ENCODE measurements at regions not wholly inside any gene's neighbourhood (a gene's known extent, or its start where the extent isn't known, plus 50 kb on each side); places are given as distances from the start of the nearest gene placed in this dataset.

GRCh38 chr1:81375884-81376548 lies 424.7 kb upstream of the ADGRL2 start:
- no peaks in the 10 kb centered on the region for H3K79me2 ChIP-seq (ENCODE audit: low read length)
- H3K9me2 ChIP-seq (replicated peaks; ENCODE audit: insufficient read depth, low read length): no peaks in the 10 kb centered on the region
- no peak overlapping the region for H3K27ac ChIP-seq (ENCODE audit: low read length)
- H2AFZ ChIP-seq (ENCODE audit: low read length): no peak overlapping the region
- no peak for DNase-seq
- no peak overlapping the region for H3K9ac ChIP-seq (ENCODE audit: low read length)
- H3K4me1 ChIP-seq (ENCODE audit: low read length): no peaks in the 10 kb centered on the region
- H3K4me3 ChIP-seq (ENCODE audit: low read length): no peak overlapping the region
- H3K4me2 ChIP-seq (ENCODE audit: low read depth, low read length, poor library complexity, severe bottlenecking): no peak overlapping the region
- peaks cover 23% of the 10 kb centered on the region; the same call in 1 of the 2 replicates for H3K9me3 ChIP-seq (ENCODE audit: low read length)
- no peaks in the 10 kb centered on the region for H3K36me3 ChIP-seq (ENCODE audit: insufficient read depth, low read length)
- H3K27me3 ChIP-seq (ENCODE audit: low read length): no peaks in the 10 kb centered on the region
- H4K20me1 ChIP-seq (ENCODE audit: insufficient read depth, low read depth, low read length): no peaks in the 10 kb centered on the region

GRCh38 chr1:81374481-81374880 lies 426.3 kb upstream of the ADGRL2 start:
- Histone ChIP-seq H3K9me3 (ENCODE audit: low read length) (peaks cover 21% of the 10 kb centered on the region; the same call in 1 of the 2 replicates), H3K4me1 (ENCODE audit: low read length) (no peaks in the 10 kb centered on the region), H3K27ac (ENCODE audit: low read length) (no peak overlapping the region), H3K36me3 (ENCODE audit: insufficient read depth, low read length) (no peaks in the 10 kb centered on the region), H2AFZ (ENCODE audit: low read length) (no peak overlapping the region), H4K20me1 (ENCODE audit: insufficient read depth, low read depth, low read length) (no peaks in the 10 kb centered on the region), H3K9ac (ENCODE audit: low read length) (no peak overlapping the region), H3K9me2 (replicated peaks; ENCODE audit: insufficient read depth, low read length) (no peaks in the 10 kb centered on the region), H3K4me2 (ENCODE audit: low read depth, low read length, poor library complexity, severe bottlenecking) (no peak overlapping the region), H3K79me2 (ENCODE audit: low read length) (no peaks in the 10 kb centered on the region), H3K27me3 (ENCODE audit: low read length) (no peaks in the 10 kb centered on the region), H3K4me3 (ENCODE audit: low read length) (no peak overlapping the region)
- no peak for DNase-seq

- Histone ChIP-seq H3K9ac (ENCODE audit: low read length) (no peak overlapping the region), H4K20me1 (ENCODE audit: insufficient read depth, low read depth, low read length) (no peaks in the 10 kb centered on the region), H3K27ac (ENCODE audit: low read length) (no peak overlapping the region), H3K36me3 (ENCODE audit: insufficient read depth, low read length) (no peaks in the 10 kb centered on the region), H3K9me3 (ENCODE audit: low read length) (peaks cover 29% of the 10 kb centered on the region; the same call in 1 of the 2 replicates), H3K27me3 (ENCODE audit: low read length) (no peaks in the 10 kb centered on the region), H3K4me1 (ENCODE audit: low read length) (no peaks in the 10 kb centered on the region), H3K9me2 (replicated peaks; ENCODE audit: insufficient read depth, low read length) (no peaks in the 10 kb centered on the region), H3K4me3 (ENCODE audit: low read length) (no peak overlapping the region), H3K79me2 (ENCODE audit: low read length) (no peaks in the 10 kb centered on the region), H3K4me2 (ENCODE audit: low read depth, low read length, poor library complexity, severe bottlenecking) (no peak overlapping the region), H2AFZ (ENCODE audit: low read length) (no peak overlapping the region)
- DNase-seq: no peak
Observed at GRCh38 chr1:81371864-81372263, 428.9 kb upstream of the ADGRL2 start.

GRCh38 chr1:81369833-81370232 lies 430.9 kb upstream of the ADGRL2 start:
- H3K4me1 ChIP-seq (ENCODE audit: low read length): no peaks in the 10 kb centered on the region
- H3K27me3 ChIP-seq (ENCODE audit: low read length): no peaks in the 10 kb centered on the region
- H3K79me2 ChIP-seq (ENCODE audit: low read length): no peaks in the 10 kb centered on the region
- H3K4me3 ChIP-seq (ENCODE audit: low read length): no peak overlapping the region
- H3K4me2 ChIP-seq (ENCODE audit: low read depth, low read length, poor library complexity, severe bottlenecking): no peak overlapping the region
- H3K9me2 ChIP-seq (replicated peaks; ENCODE audit: insufficient read depth, low read length): no peaks in the 10 kb centered on the region
- peaks cover 32% of the 10 kb centered on the region; the same call in 1 of the 2 replicates for H3K9me3 ChIP-seq (ENCODE audit: low read length)
- no peak overlapping the region for H2AFZ ChIP-seq (ENCODE audit: low read length)
- H3K27ac ChIP-seq (ENCODE audit: low read length): no peak overlapping the region
- no peaks in the 10 kb centered on the region for H4K20me1 ChIP-seq (ENCODE audit: insufficient read depth, low read depth, low read length)
- H3K9ac ChIP-seq (ENCODE audit: low read length): no peak overlapping the region
- DNase-seq: no peak
- H3K36me3 ChIP-seq (ENCODE audit: insufficient read depth, low read length): no peaks in the 10 kb centered on the region

GRCh38 chr1:81366173-81366572 lies 434.6 kb upstream of the ADGRL2 start:
- Histone ChIP-seq H3K9me3 (ENCODE audit: low read length) (peaks cover 23% of the 10 kb centered on the region; the same call in 1 of the 2 replicates), H3K4me3 (ENCODE audit: low read length) (no peak overlapping the region), H3K4me1 (ENCODE audit: low read length) (no peaks in the 10 kb centered on the region), H2AFZ (ENCODE audit: low read length) (no peak overlapping the region), H3K36me3 (ENCODE audit: insufficient read depth, low read length) (no peaks in the 10 kb centered on the region), H3K27ac (ENCODE audit: low read length) (no peak overlapping the region), H4K20me1 (ENCODE audit: insufficient read depth, low read depth, low read length) (no peaks in the 10 kb centered on the region), H3K9ac (ENCODE audit: low read length) (no peak overlapping the region), H3K4me2 (ENCODE audit: low read depth, low read length, poor library complexity, severe bottlenecking) (no peak overlapping the region), H3K79me2 (ENCODE audit: low read length) (no peaks in the 10 kb centered on the region), H3K9me2 (replicated peaks; ENCODE audit: insufficient read depth, low read length) (no peaks in the 10 kb centered on the region), H3K27me3 (ENCODE audit: low read length) (no peaks in the 10 kb centered on the region)
- no peak for DNase-seq

GRCh38 chr1:81364088-81364487 lies 436.6 kb upstream of the ADGRL2 start:
- Histone ChIP-seq H4K20me1 (ENCODE audit: insufficient read depth, low read depth, low read length) (no peaks in the 10 kb centered on the region), H3K4me3 (ENCODE audit: low read length) (no peak overlapping the region), H3K79me2 (ENCODE audit: low read length) (no peaks in the 10 kb centered on the region), H3K9ac (ENCODE audit: low read length) (no peak overlapping the region), H3K9me2 (replicated peaks; ENCODE audit: insufficient read depth, low read length) (no peaks in the 10 kb centered on the region), H2AFZ (ENCODE audit: low read length) (no peak overlapping the region), H3K4me1 (ENCODE audit: low read length) (no peaks in the 10 kb centered on the region), H3K27me3 (ENCODE audit: low read length) (no peaks in the 10 kb centered on the region), H3K9me3 (ENCODE audit: low read length) (peaks cover 25% of the 10 kb centered on the region; the same call in 1 of the 2 replicates), H3K4me2 (ENCODE audit: low read depth, low read length, poor library complexity, severe bottlenecking) (no peak overlapping the region), H3K36me3 (ENCODE audit: insufficient read depth, low read length) (no peaks in the 10 kb centered on the region), H3K27ac (ENCODE audit: low read length) (no peak overlapping the region)
- DNase-seq: no peak

- H3K4me1 ChIP-seq (ENCODE audit: low read length): no peaks in the 10 kb centered on the region
- H3K9me2 ChIP-seq (replicated peaks; ENCODE audit: insufficient read depth, low read length): no peaks in the 10 kb centered on the region
- H3K4me3 ChIP-seq (ENCODE audit: low read length): no peak overlapping the region
- H3K27me3 ChIP-seq (ENCODE audit: low read length): no peaks in the 10 kb centered on the region
- H4K20me1 ChIP-seq (ENCODE audit: insufficient read depth, low read depth, low read length): no peaks in the 10 kb centered on the region
- no peak overlapping the region for H3K4me2 ChIP-seq (ENCODE audit: low read depth, low read length, poor library complexity, severe bottlenecking)
- no peak overlapping the region for H2AFZ ChIP-seq (ENCODE audit: low read length)
- DNase-seq: no peak
- H3K27ac ChIP-seq (ENCODE audit: low read length): no peak overlapping the region
- H3K9me3 ChIP-seq (ENCODE audit: low read length): peaks cover 17% of the 10 kb centered on the region; the same call in 1 of the 2 replicates
- H3K9ac ChIP-seq (ENCODE audit: low read length): no peak overlapping the region
- H3K79me2 ChIP-seq (ENCODE audit: low read length): no peaks in the 10 kb centered on the region
- no peaks in the 10 kb centered on the region for H3K36me3 ChIP-seq (ENCODE audit: insufficient read depth, low read length)
Observed at GRCh38 chr1:81358151-81358550, 442.6 kb upstream of the ADGRL2 start.

GRCh38 chr1:81351864-81352263 lies 448.9 kb upstream of the ADGRL2 start:
- no peaks in the 10 kb centered on the region for H3K27me3 ChIP-seq (ENCODE audit: low read length)
- H3K9me3 ChIP-seq (ENCODE audit: low read length): peaks cover 18% of the 10 kb centered on the region
- no peaks in the 10 kb centered on the region for H3K4me1 ChIP-seq (ENCODE audit: low read length)
- H3K9ac ChIP-seq (ENCODE audit: low read length): no peak overlapping the region
- DNase-seq: no peak
- H3K9me2 ChIP-seq (replicated peaks; ENCODE audit: insufficient read depth, low read length): no peaks in the 10 kb centered on the region
- no peaks in the 10 kb centered on the region for H4K20me1 ChIP-seq (ENCODE audit: insufficient read depth, low read depth, low read length)
- no peak overlapping the region for H3K4me2 ChIP-seq (ENCODE audit: low read depth, low read length, poor library complexity, severe bottlenecking)
- H3K27ac ChIP-seq (ENCODE audit: low read length): no peak overlapping the region
- H2AFZ ChIP-seq (ENCODE audit: low read length): no peak overlapping the region
- H3K4me3 ChIP-seq (ENCODE audit: low read length): no peak overlapping the region
- H3K79me2 ChIP-seq (ENCODE audit: low read length): no peaks in the 10 kb centered on the region
- no peaks in the 10 kb centered on the region for H3K36me3 ChIP-seq (ENCODE audit: insufficient read depth, low read length)
